ENCODE measurements at regions not wholly inside any gene's neighbourhood (a gene's known extent, or its start where the extent isn't known, plus 50 kb on each side); places are given as distances from the start of the nearest gene placed in this dataset.

DNA sequence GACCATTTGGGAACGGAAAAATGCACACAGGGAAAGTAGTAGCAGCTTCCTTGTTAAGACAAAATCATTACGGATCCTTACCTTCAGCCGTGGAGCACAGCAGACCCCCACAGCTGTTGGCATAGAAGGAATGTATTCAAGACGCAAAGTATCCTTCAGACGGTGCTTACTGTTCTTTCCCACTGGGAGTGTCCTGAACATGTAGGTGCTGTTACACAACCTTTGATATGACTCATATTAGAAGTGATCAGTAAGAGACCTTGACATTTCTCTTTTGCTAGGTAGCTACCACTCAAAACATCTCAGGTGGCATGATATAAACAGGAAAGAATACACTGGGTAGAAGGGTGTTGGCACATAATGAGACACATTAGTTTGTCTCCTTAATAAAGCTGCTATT is 154.0 kb upstream of the FMR1 start:
- Histone ChIP-seq H3K9me3 (ENCODE audit: control insufficient read depth in 1 of 2, insufficient read depth in 1 of 2, low read depth in 1 of 2, low read length in 2 of 2) (no peaks in the 10 kb centered on the region), H3K4me2 (ENCODE audit: low read length) (no peak overlapping the region), H3K27me3 (ENCODE audit: insufficient read depth, low read length) (no peaks in the 10 kb centered on the region), H3K4me1 (ENCODE audit: control insufficient read depth in 1 of 2, insufficient read depth in 2 of 2, low read length in 2 of 2) (no peaks in the 10 kb centered on the region), H4K20me1 (ENCODE audit: insufficient read depth) (no peaks in the 10 kb centered on the region), H3K9me2 (ENCODE audit: insufficient read depth) (no peaks in the 10 kb centered on the region), H3K36me3 (ENCODE audit: control insufficient read depth in 1 of 2, insufficient read depth in 2 of 2, low read length in 2 of 2) (no peaks in the 10 kb centered on the region), H3K79me2 (ENCODE audit: insufficient read depth, low read length) (no peaks in the 10 kb centered on the region), H3K4me3 (replicated peaks in 1 of 2; ENCODE audit: low read depth in 1 of 2, low read length in 2 of 2) (no peak overlapping the region), H2AFZ (ENCODE audit: low read depth, low read length, poor library complexity, severe bottlenecking) (no peak overlapping the region), H3K27ac (ENCODE audit: low read depth, low read length) (no peak overlapping the region), H3K9ac (ENCODE audit: low read length) (no peak overlapping the region)
- intact Hi-C loops (cut with micrococcal nuclease) = no loop called here
- CTCF ChIA-PET = no interaction called here
- TF ChIP-seq EZH2 (IDR thresholded peaks at IDR 0.05) = no peak
- no peak for TF ChIP-seq YY1 (IDR thresholded peaks at IDR 0.05; ENCODE audit: extremely low read depth, insufficient replicate concordance, low read depth, low read length)
- TF ChIP-seq CEBPB (IDR thresholded peaks at IDR 0.05; ENCODE audit: low read depth) = no peak
- TF ChIP-seq, protein P1, sequence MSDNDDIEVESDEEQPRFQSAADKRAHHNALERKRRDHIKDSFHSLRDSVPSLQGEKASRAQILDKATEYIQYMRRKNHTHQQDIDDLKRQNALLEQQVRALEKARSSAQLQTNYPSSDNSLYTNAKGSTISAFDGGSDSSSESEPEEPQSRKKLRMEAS (IDR thresholded peaks at IDR 0.05) = no peak
- no peak for TF ChIP-seq SP1 (IDR thresholded peaks at IDR 0.05; ENCODE audit: low read depth)
- no peak for TF ChIP-seq EZH2phosphoT487 (IDR thresholded peaks at IDR 0.05; ENCODE audit: borderline replicate concordance)
- TF ChIP-seq ELF1 (IDR thresholded peaks at IDR 0.05; ENCODE audit: borderline replicate concordance, low read depth) = no peak
- no peak for TF ChIP-seq CBX3 (IDR thresholded peaks at IDR 0.05; ENCODE audit: low read depth)
- TF ChIP-seq EGR1 (IDR thresholded peaks at IDR 0.05; ENCODE audit: low read depth) = no peak
- TF ChIP-seq TCF7L2 (IDR thresholded peaks at IDR 0.05; ENCODE audit: borderline replicate concordance, extremely low read depth, insufficient read depth, insufficient read length) = no peak
- TF ChIP-seq, protein P2, sequence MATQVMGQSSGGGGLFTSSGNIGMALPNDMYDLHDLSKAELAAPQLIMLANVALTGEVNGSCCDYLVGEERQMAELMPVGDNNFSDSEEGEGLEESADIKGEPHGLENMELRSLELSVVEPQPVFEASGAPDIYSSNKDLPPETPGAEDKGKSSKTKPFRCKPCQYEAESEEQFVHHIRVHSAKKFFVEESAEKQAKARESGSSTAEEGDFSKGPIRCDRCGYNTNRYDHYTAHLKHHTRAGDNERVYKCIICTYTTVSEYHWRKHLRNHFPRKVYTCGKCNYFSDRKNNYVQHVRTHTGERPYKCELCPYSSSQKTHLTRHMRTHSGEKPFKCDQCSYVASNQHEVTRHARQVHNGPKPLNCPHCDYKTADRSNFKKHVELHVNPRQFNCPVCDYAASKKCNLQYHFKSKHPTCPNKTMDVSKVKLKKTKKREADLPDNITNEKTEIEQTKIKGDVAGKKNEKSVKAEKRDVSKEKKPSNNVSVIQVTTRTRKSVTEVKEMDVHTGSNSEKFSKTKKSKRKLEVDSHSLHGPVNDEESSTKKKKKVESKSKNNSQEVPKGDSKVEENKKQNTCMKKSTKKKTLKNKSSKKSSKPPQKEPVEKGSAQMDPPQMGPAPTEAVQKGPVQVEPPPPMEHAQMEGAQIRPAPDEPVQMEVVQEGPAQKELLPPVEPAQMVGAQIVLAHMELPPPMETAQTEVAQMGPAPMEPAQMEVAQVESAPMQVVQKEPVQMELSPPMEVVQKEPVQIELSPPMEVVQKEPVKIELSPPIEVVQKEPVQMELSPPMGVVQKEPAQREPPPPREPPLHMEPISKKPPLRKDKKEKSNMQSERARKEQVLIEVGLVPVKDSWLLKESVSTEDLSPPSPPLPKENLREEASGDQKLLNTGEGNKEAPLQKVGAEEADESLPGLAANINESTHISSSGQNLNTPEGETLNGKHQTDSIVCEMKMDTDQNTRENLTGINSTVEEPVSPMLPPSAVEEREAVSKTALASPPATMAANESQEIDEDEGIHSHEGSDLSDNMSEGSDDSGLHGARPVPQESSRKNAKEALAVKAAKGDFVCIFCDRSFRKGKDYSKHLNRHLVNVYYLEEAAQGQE (IDR thresholded peaks at IDR 0.05; ENCODE audit: low read depth) = no peak
- no peak for TF ChIP-seq JUND (IDR thresholded peaks at IDR 0.05)
- TF ChIP-seq ZNF274 (IDR thresholded peaks at IDR 0.05; ENCODE audit: low read depth, low read length) = no peak
- no peak for TF ChIP-seq POLR2AphosphoS5 (IDR thresholded peaks at IDR 0.05; ENCODE audit: low read depth, low read length)
- RAD21 ChIA-PET (ENCODE audit: low non-redundant PET in 1 of 2, low total read pairs in 2 of 2, uncharacterized antibody in 2 of 2, unreplicated experiment in 2 of 2) = no interaction called here
- DNase-seq (ENCODE audit: low read depth, low spot score) (no peak), ATAC-seq (no peak)
- no TSS peak for BruUV-seq (replicated peaks)
- POLR2A ChIA-PET = no interaction called here
